B cell (primary cell): ENCODE measurements at regions not wholly inside any gene's neighbourhood (a gene's known extent, or its start where the extent isn't known, plus 50 kb on each side); places are given as distances from the start of the nearest gene placed in this dataset.

Experiments
- ATAC-seq: fragments of 200-7000 bp; cut with Tn5 transposase; one replicate; pipeline ENCODE4 v1.10.0; 2021; ENCODE audit warnings: low read depth, mild to moderate bottlenecking, moderate number of reproducible peaks, moderate library complexity
- CTCF ChIA-PET: fragments of 350-600 bp; sonication (Branson Sonifier 250); formaldehyde crosslinking; loops from one replicate; lab custom pipeline; 2021; ENCODE audit warnings: antibody characterized with exemption, inconsistent platforms; lab: Charles Lee
- POLR2A ChIA-PET: fragments of 350-600 bp; sonication (Branson Sonifier 250); formaldehyde crosslinking; loops from one replicate; lab custom pipeline; 2021; ENCODE audit warnings: antibody characterized with exemption; lab: Charles Lee
- DNase-seq: peaks from one replicate; pipeline ENCODE4 v3.0.0; 2013
- H2AFZ ChIP-seq: 2 replicates; pipeline ENCODE4 v1.6.1; 2012; ENCODE audit warnings: mild to moderate bottlenecking, low read depth, low read length; ENCODE audit not compliant: insufficient read depth, poor library complexity, severe bottlenecking
- H3K27ac ChIP-seq, 2 donors: 1 replicate in 1 of 2; 2 replicates in 1 of 2; pipeline ENCODE4 v1.5.1; 2012 to 2013; ENCODE audit warnings: low read length in 2 of 2, mild to moderate bottlenecking in 2 of 2, moderate library complexity in 1 of 2
- H3K27me3 ChIP-seq, 4 experiments: fragments of 200-600 bp in 1 of 4; sonication (generic) in 1 of 4; replicated peaks in 1 of 4; 1 replicate in 2 of 4; 2 replicates in 2 of 4; pipeline versions ENCODE4 v1.6.1 to v1.7.0; 2013 to 2016; ENCODE audit warnings: low read length in 3 of 4, mild to moderate bottlenecking in 2 of 4, mixed read lengths in 1 of 4, moderate library complexity in 1 of 4; ENCODE audit not compliant: insufficient read depth in 4 of 4, control insufficient read depth in 3 of 4; ENCODE audit errors: control extremely low read depth in 1 of 4
- H3K36me3 ChIP-seq, 2 experiments: replicated peaks in 1 of 2; 1 replicate in 1 of 2; 2 replicates in 1 of 2; pipeline versions ENCODE4 v1.6.1 to v1.7.1; 2013; ENCODE audit warnings: low read length in 1 of 2; ENCODE audit not compliant: insufficient read depth in 2 of 2, control insufficient read depth in 1 of 2; ENCODE audit errors: control extremely low read depth in 1 of 2, extremely low read depth in 1 of 2
- H3K4me1 ChIP-seq, 2 donors: fragments of 200-600 bp in 1 of 2; sonication (generic) in 1 of 2; 1 replicate in 1 of 2; 2 replicates in 1 of 2; pipeline versions ENCODE4 v1.5.1 to v1.6.1; 2013 to 2017; ENCODE audit warnings: low read length in 2 of 2; ENCODE audit not compliant: control insufficient read depth in 2 of 2, insufficient read depth in 2 of 2
- H3K4me2 ChIP-seq: replicated peaks from 2 replicates; pipeline ENCODE3; 2012; ENCODE audit warnings: mild to moderate bottlenecking, low read depth, low read length; ENCODE audit not compliant: poor library complexity, severe bottlenecking
- H3K4me3 ChIP-seq, 5 experiments: fragments of 200-600 bp in 1 of 5; sonication (generic) in 1 of 5; 1 replicate in 3 of 5; 2 replicates in 2 of 5; pipeline versions ENCODE4 v1.5.1 to v1.7.0; 2011 to 2016; ENCODE audit warnings: low read length in 4 of 5, mild to moderate bottlenecking in 4 of 5, low read depth in 2 of 5, control low read depth in 1 of 5, moderate library complexity in 1 of 5; ENCODE audit not compliant: insufficient read depth in 1 of 5; ENCODE audit errors: control extremely low read depth in 1 of 5, extremely low read depth in 1 of 5
- H3K79me2 ChIP-seq: fragments of 200-600 bp; sonication (generic); one replicate; pipeline ENCODE4 v1.6.0; 2016; ENCODE audit warnings: low read length; ENCODE audit not compliant: control insufficient read depth, insufficient read depth
- H3K9ac ChIP-seq: fragments of 200-600 bp; sonication (generic); 2 replicates; pipeline ENCODE4 v1.6.1; 2017; ENCODE audit warnings: mild to moderate bottlenecking, low read length, moderate library complexity
- H3K9me3 ChIP-seq, 3 donors: one replicate each; pipeline versions ENCODE4 v1.6.1 to v1.7.1; 2013; ENCODE audit warnings: low read length in 2 of 3; ENCODE audit not compliant: control insufficient read depth in 2 of 3, insufficient read depth in 1 of 3; ENCODE audit errors: control extremely low read depth in 1 of 3
- H4K20me1 ChIP-seq: 2 replicates; pipeline ENCODE4 v1.6.0; 2012; ENCODE audit warnings: mild to moderate bottlenecking, low read length; ENCODE audit not compliant: insufficient read depth, control insufficient read depth, poor library complexity, severe bottlenecking
- H3K27ac Mint-ChIP-seq: one replicate; pipeline ENCODE4 v1.8.0; 2021; ENCODE audit warnings: mixed read lengths
- H3K27me3 Mint-ChIP-seq: one replicate; pipeline ENCODE4 v1.8.0; 2021; ENCODE audit warnings: mixed read lengths
- H3K4me1 Mint-ChIP-seq: one replicate; pipeline ENCODE4 v1.8.0; 2021; ENCODE audit warnings: mixed read lengths
- H3K4me3 Mint-ChIP-seq: one replicate; pipeline ENCODE4 v1.8.0; 2021; ENCODE audit warnings: mixed read lengths
- H3K9me3 Mint-ChIP-seq: one replicate; pipeline ENCODE4 v1.8.0; 2022; ENCODE audit warnings: mixed read lengths; ENCODE audit not compliant: insufficient read depth
- EZH2 ChIP-seq: IDR thresholded peaks from 2 replicates; pipeline ENCODE4 v1.6.1; 2012; ENCODE audit warnings: borderline replicate concordance, low read depth, mild to moderate bottlenecking, moderate library complexity, low read length; ENCODE audit not compliant: insufficient read depth, poor library complexity, severe bottlenecking
- WGBS: methylation state at CpG from one replicate; pipeline ENCODE4 v1.1.5; 2013; ENCODE audit warnings: missing lambda C conversion rate; ENCODE audit not compliant: insufficient coverage; 5-methylcytosine and 5-hydroxymethylcytosine counted together
- intact Hi-C: fragments of 100-400 bp; cut with micrococcal nuclease; formaldehyde crosslinking; loops from one replicate; pipeline ENCODE4 v1.10.0; 2022
- TF ChIP-seq, protein P1 (sequence below): fragments of 200-600 bp; IDR thresholded peaks from one replicate; pipeline ENCODE4 v1.8.0; 2022; ENCODE audit warnings: antibody characterized with exemption, mild to moderate bottlenecking

DNA sequence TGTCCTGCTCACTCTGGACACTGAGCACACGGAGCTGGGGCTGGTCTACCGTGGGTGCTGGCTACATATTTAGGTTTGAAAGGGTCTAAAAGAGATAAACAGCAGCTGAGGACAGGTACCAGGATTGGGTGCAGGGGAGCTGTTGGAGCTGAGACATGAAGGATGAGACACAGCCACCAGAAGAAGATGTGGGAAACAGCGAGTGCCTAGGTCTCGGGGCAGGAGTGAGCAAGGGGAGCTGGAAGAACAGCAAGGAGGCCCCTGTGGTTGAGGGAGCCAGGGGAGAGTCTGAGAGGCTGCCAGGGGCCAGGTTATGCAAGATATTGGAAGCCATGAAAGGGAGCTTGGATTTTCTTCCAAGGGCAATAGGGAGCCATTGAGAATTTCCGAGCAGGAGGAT is 434.0 kb upstream of the SULF2 start:
- ChIA-PET POLR2A (no interaction called here), CTCF (no interaction called here)
- 82% methylated on average over 5 of the region's 5 CpGs for WGBS
- H3K4me3 ChIP-seq: no peak overlapping the region
- H4K20me1 ChIP-seq: no peaks in the 10 kb centered on the region
- H3K4me2 ChIP-seq: no peak overlapping the region
- DNase-seq: no peak
- no peaks in the 10 kb centered on the region for H3K79me2 ChIP-seq
- H3K4me1 Mint-ChIP-seq: no peaks in the 10 kb centered on the region
- no peak for TF ChIP-seq EZH2
- TF ChIP-seq, protein P1, sequence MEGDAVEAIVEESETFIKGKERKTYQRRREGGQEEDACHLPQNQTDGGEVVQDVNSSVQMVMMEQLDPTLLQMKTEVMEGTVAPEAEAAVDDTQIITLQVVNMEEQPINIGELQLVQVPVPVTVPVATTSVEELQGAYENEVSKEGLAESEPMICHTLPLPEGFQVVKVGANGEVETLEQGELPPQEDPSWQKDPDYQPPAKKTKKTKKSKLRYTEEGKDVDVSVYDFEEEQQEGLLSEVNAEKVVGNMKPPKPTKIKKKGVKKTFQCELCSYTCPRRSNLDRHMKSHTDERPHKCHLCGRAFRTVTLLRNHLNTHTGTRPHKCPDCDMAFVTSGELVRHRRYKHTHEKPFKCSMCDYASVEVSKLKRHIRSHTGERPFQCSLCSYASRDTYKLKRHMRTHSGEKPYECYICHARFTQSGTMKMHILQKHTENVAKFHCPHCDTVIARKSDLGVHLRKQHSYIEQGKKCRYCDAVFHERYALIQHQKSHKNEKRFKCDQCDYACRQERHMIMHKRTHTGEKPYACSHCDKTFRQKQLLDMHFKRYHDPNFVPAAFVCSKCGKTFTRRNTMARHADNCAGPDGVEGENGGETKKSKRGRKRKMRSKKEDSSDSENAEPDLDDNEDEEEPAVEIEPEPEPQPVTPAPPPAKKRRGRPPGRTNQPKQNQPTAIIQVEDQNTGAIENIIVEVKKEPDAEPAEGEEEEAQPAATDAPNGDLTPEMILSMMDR: no peak
- no peaks in the 10 kb centered on the region for H3K9me3 Mint-ChIP-seq
- H2AFZ ChIP-seq: no peak overlapping the region
- H3K27ac ChIP-seq: no peak overlapping the region
- H3K36me3 ChIP-seq: no peaks in the 10 kb centered on the region
- H3K27me3 Mint-ChIP-seq: peaks cover 18% of the 10 kb centered on the region
- H3K9ac ChIP-seq: no peak overlapping the region
- H3K4me1 ChIP-seq: no peaks in the 10 kb centered on the region
- no peak for ATAC-seq
- H3K27me3 ChIP-seq: peaks cover 0 to 12% (median 0%) of the 10 kb centered on the region in 4 experiments
- H3K9me3 ChIP-seq: peaks cover 0 to 7% (median 0%) of the 10 kb centered on the region in 3 donors
- no peak overlapping the region for H3K27ac Mint-ChIP-seq
- intact Hi-C loops: no loop called here
- no peak overlapping the region for H3K4me3 Mint-ChIP-seq

DNA sequence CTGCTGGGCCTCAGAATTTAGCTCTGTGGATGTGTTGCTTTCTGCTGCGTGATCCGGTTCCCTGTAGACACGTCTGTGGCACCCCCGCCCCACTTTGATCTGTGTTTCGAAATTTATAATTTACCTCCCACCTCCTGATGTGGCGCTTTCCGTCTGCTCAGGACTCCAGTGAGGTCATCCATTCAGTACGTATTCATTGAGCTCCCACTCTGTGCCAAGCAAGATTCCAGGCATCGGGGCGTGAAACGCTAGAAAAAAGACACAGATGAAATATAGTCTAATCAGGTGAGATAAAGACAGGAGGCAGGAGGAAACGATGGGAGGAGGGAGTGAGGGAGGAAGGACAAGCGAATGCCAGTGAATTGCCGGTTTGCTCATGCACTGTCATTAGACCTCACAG is 431.9 kb upstream of the SULF2 start:
- H3K27me3 Mint-ChIP-seq: peaks cover 12% of the 10 kb centered on the region
- H3K9me3 Mint-ChIP-seq: no peaks in the 10 kb centered on the region
- Histone ChIP-seq H2AFZ (no peak overlapping the region), H3K79me2 (no peaks in the 10 kb centered on the region), H4K20me1 (no peaks in the 10 kb centered on the region), H3K4me1 (no peaks in the 10 kb centered on the region), H3K27ac (no peak overlapping the region), H3K4me2 (no peak overlapping the region), H3K9ac (no peak overlapping the region), H3K36me3 (no peaks in the 10 kb centered on the region), H3K9me3 (peaks cover 0 to 3% (median 0%) of the 10 kb centered on the region in 3 donors), H3K27me3 (peaks cover 0 to 13% (median 0%) of the 10 kb centered on the region in 4 experiments), H3K4me3 (no peak overlapping the region)
- no peaks in the 10 kb centered on the region for H3K4me1 Mint-ChIP-seq
- no peak overlapping the region for H3K4me3 Mint-ChIP-seq
- CTCF ChIA-PET: no interaction called here
- ATAC-seq (no peak), DNase-seq (no peak)
- TF ChIP-seq EZH2: no peak
- TF ChIP-seq, protein P1: no peak
- H3K27ac Mint-ChIP-seq: no peak overlapping the region
- 81% methylated on average over 14 of the region's 14 CpGs for WGBS
- POLR2A ChIA-PET: no interaction called here
- intact Hi-C loops: no loop called here
